Calu3 (cell line): ENCODE measurements at regions not wholly inside any gene's neighbourhood (a gene's known extent, or its start where the extent isn't known, plus 50 kb on each side); places are given as distances from the start of the nearest gene placed in this dataset.

Source experiments
- BruUV-seq: library from RNA; stranded (reverse); fragments of 400-500 nt; replicated peaks from 2 replicates; lab custom pipeline; 2021; lab: Mats Ljungman, UMichigan
- CTCF ChIA-PET: fragments of 300-600 bp; sonication (Branson Sonifier 250); formaldehyde crosslinking; loops from one replicate; lab custom pipeline; 2022; ENCODE audit warnings: antibody characterized with exemption; lab: Charles Lee
- DNase-seq: peaks from one replicate; pipeline ENCODE4 v3.0.0; 2022
- H3K27ac Mint-ChIP-seq: one replicate; pipeline ENCODE4 v1.8.0; 2022; ENCODE audit warnings: mixed read lengths; ENCODE audit not compliant: unreplicated experiment
- H3K27me3 Mint-ChIP-seq: one replicate; pipeline ENCODE4 v1.8.0; 2022; ENCODE audit warnings: mixed read lengths; ENCODE audit not compliant: unreplicated experiment
- H3K36me3 Mint-ChIP-seq: one replicate; pipeline ENCODE4 v1.8.0; 2022; ENCODE audit warnings: mild to moderate bottlenecking, moderate library complexity, mixed read lengths; ENCODE audit not compliant: insufficient read depth, unreplicated experiment
- H3K4me1 Mint-ChIP-seq: one replicate; pipeline ENCODE4 v1.8.0; 2022; ENCODE audit warnings: mild to moderate bottlenecking, low read depth, mixed read lengths; ENCODE audit not compliant: unreplicated experiment
- H3K4me3 Mint-ChIP-seq: one replicate; pipeline ENCODE4 v1.8.0; 2022; ENCODE audit warnings: mild to moderate bottlenecking, low read depth, moderate library complexity, mixed read lengths; ENCODE audit not compliant: unreplicated experiment
- H3K9me3 Mint-ChIP-seq: one replicate; pipeline ENCODE4 v1.8.0; 2022; ENCODE audit warnings: low read depth, mixed read lengths; ENCODE audit not compliant: unreplicated experiment
- intact Hi-C: fragments of 100-400 bp; cut with micrococcal nuclease; formaldehyde crosslinking; loops from one replicate; pipeline ENCODE4 v1.10.0; 2022; ENCODE audit not compliant: unreplicated experiment
- TF ChIP-seq, protein P1 (sequence below): fragments of 200-600 bp; IDR thresholded peaks from one replicate; pipeline ENCODE4 v1.8.0; 2022; ENCODE audit warnings: antibody characterized with exemption; ENCODE audit not compliant: unreplicated experiment

DNA sequence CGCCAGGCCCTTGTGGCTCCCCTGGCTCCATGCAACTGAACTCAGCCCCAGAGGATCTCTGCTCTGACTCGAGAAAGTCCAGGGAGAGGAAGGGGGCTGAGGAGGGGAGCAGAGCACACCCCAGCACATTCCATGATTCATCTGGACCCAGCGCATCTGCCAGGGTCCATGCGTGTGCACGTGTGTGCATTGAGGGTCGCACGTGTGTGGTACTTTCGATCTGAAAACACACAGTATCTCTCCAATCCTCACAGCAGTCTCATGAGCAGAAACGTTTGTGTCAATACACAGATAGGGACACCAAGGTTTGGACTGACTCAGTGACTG is 146.4 kb upstream of the ID2 start:
- no peak overlapping the region for H3K4me3 Mint-ChIP-seq
- H3K9me3 Mint-ChIP-seq: peaks cover 4% of the 10 kb centered on the region
- H3K27ac Mint-ChIP-seq: no peak overlapping the region
- no TSS peak for BruUV-seq
- H3K4me1 Mint-ChIP-seq: peaks cover 13% of the 10 kb centered on the region
- H3K36me3 Mint-ChIP-seq: peaks cover 8% of the 10 kb centered on the region
- TF ChIP-seq, protein P1, sequence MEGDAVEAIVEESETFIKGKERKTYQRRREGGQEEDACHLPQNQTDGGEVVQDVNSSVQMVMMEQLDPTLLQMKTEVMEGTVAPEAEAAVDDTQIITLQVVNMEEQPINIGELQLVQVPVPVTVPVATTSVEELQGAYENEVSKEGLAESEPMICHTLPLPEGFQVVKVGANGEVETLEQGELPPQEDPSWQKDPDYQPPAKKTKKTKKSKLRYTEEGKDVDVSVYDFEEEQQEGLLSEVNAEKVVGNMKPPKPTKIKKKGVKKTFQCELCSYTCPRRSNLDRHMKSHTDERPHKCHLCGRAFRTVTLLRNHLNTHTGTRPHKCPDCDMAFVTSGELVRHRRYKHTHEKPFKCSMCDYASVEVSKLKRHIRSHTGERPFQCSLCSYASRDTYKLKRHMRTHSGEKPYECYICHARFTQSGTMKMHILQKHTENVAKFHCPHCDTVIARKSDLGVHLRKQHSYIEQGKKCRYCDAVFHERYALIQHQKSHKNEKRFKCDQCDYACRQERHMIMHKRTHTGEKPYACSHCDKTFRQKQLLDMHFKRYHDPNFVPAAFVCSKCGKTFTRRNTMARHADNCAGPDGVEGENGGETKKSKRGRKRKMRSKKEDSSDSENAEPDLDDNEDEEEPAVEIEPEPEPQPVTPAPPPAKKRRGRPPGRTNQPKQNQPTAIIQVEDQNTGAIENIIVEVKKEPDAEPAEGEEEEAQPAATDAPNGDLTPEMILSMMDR: no peak
- intact Hi-C loops: no loop called here
- CTCF ChIA-PET: no interaction called here
- DNase-seq: no peak
- no peaks in the 10 kb centered on the region for H3K27me3 Mint-ChIP-seq

DNA sequence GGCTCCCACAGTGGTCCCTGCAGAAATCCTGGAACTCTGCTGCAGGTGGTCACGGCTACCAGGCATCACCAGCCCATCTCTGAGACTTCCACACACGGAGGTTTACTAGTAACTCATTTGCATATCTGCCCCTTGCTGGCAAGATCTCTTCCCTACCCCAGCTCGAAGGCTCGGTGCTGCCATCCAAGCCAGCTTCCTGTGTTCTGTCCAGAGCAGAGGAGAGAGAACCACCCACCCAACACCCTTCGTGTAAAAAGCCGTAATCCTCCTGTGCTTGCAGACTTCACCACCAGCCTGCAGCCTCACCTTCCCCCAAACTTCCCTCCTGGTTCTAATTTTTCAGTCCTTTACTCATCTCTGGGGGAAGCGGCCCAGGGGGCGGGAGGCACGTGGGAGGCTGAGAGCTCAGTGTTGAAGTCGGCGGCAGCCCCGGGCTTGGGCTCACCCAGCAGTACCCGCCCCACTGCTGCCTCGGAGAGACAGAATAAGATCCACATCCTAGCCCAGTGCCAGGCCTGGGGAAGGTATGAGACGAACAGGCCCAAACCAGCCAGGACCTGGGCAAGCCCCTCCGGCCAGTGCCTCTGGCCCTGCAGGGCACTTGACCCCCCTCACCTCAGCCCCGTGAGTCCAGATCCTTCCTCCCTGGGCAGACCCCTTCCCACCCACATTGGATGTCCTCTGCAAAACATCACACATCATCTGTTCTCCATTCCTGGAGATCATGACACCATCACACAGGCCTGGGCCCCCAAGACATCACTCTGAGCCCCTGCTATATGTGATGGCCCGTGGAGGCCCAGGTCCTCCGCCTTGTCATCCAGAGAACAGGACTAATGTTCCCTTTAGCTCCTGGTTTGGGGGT is 145.8 kb upstream of the ID2 start:
- intact Hi-C loops: no loop called here
- peaks cover 2% of the 10 kb centered on the region for H3K9me3 Mint-ChIP-seq
- no peak for DNase-seq
- CTCF ChIA-PET: no interaction called here
- no peak overlapping the region for H3K4me3 Mint-ChIP-seq
- H3K4me1 Mint-ChIP-seq: peaks cover 19% of the 10 kb centered on the region
- no peak overlapping the region for H3K27ac Mint-ChIP-seq
- no peaks in the 10 kb centered on the region for H3K27me3 Mint-ChIP-seq
- peaks cover 8% of the 10 kb centered on the region for H3K36me3 Mint-ChIP-seq
- BruUV-seq: no TSS peak
- TF ChIP-seq, protein P1: no peak

DNA sequence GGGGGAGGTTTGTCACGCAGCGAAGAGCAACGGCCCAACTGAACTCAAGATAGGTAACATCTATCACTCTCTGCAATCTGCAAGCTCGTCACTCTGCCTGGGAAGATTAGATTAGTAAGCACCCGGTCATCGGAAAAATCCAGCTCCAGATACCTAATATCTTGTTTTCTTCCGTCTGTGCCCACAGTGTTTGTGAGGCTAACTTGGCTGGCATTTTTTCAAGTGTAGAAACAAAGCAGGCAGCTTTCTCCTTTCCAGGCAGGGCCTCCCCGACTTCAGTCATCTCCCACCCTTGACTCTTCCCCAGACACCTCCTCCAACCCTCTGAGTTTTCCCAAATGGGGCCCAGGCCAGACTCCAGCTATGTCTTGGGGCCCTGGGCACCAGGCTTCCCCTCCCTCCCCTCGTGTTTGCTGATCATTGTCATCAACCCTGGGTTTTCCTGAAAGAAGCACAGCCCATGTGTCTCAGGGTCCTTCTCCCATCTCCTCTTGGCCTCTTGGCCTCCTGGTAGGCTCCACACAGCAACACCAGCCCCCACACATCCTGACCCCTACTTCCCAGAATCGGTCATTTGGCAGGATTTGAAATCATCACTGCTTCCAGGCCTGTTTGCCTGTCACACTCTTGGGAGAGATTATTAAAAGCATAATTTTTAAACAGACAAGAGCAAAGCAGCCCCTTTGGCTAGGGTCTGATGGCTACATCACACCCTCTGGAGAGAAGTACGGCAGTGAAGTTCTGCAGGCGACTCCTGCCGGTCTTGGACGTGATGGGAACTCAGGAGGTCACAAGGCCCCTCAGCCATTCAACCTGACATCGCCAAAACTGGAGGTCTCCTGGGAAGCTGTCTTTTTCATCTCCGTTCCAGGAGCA is 144.9 kb upstream of the ID2 start:
- Mint-ChIP-seq H3K27me3 (no peaks in the 10 kb centered on the region), H3K27ac (no peak overlapping the region), H3K4me3 (no peak overlapping the region), H3K4me1 (peaks cover 20% of the 10 kb centered on the region), H3K9me3 (no peaks in the 10 kb centered on the region), H3K36me3 (peaks cover 8% of the 10 kb centered on the region)
- CTCF ChIA-PET: no interaction called here
- TF ChIP-seq, protein P1: no peak
- intact Hi-C loops: no loop called here
- DNase-seq: no peak
- no TSS peak for BruUV-seq

DNA sequence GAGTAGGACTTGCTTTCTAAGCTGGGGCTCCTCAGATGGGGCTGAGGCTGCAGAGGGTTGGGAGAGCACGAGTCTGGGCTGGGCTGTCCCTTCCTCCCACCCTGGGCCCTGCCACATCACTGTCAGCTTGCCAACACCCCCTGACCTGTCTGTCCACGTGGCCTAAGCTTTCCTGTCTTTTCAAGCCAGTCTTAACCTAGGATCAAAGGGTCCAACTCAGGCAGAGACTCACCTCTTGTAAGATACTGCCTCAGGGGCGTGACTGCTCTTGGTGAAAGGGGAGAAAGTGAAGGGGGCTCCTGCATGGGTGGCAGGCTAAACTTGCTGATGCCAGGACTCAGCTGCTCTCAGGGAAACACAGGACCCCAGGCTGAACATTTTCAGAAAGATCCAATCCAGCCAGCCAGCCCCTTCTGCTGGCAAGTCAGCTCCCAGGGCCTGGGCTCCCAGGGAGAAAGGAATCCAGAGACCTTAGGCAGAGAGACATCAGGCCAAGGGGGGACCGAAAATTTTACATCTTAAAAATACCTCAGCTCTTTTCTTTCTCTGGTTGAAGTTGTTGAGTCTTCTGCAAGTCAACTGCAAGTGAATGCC is 144.2 kb upstream of the ID2 start:
- intact Hi-C loops: no loop called here
- H3K27ac Mint-ChIP-seq: no peak overlapping the region
- TF ChIP-seq, protein P1: no peak
- no peak for DNase-seq
- peaks cover 8% of the 10 kb centered on the region for H3K36me3 Mint-ChIP-seq
- no peak overlapping the region for H3K4me3 Mint-ChIP-seq
- BruUV-seq: no TSS peak
- H3K4me1 Mint-ChIP-seq: peaks cover 20% of the 10 kb centered on the region
- H3K9me3 Mint-ChIP-seq: no peaks in the 10 kb centered on the region
- CTCF ChIA-PET: no interaction called here
- no peaks in the 10 kb centered on the region for H3K27me3 Mint-ChIP-seq
